SU-DHL-6 (cell line): ENCODE measurements at regions not wholly inside any gene's neighbourhood (a gene's known extent, or its start where the extent isn't known, plus 50 kb on each side); places are given as distances from the start of the nearest gene placed in this dataset.

Experiments used
- EZH2phosphoT487 ChIP-seq: fragments of 200-600 bp; sonication (generic), shearing (Covaris generic); conservative IDR thresholded peaks from 2 replicates; pipeline ENCODE4 v1.6.1; 2018; ENCODE audit warnings: mild to moderate bottlenecking, antibody characterized with exemption, low read length, moderate library complexity, mixed read lengths
- TF ChIP-seq, protein P1 (sequence below): fragments of 200-600 bp; sonication (generic); IDR thresholded peaks from one replicate; pipeline ENCODE4 v1.5.1; 2017; ENCODE audit warnings: antibody characterized with exemption, mild to moderate bottlenecking, low read length, moderate library complexity; ENCODE audit not compliant: insufficient read depth, poor library complexity, severe bottlenecking

DNA sequence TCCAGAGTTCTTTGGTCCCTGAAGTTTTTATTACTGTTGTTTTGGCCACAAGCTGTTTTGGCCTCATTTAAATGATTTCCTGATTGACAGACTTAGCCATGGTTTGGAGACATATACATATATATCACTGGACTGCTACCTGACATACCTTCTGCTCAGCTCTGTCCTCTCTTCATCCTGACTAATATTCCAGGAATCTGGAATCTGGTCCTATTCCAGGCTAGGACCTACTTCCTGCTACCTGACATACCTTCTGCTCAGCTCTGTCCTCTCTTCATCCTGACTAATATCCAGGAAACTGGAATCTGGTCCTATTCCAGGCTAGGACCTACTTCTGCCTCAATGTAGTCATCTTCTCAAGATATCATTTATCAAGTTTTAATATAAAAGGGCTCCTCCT, 724.4 kb upstream of the ROBO1 start:
- TF ChIP-seq, protein P1, sequence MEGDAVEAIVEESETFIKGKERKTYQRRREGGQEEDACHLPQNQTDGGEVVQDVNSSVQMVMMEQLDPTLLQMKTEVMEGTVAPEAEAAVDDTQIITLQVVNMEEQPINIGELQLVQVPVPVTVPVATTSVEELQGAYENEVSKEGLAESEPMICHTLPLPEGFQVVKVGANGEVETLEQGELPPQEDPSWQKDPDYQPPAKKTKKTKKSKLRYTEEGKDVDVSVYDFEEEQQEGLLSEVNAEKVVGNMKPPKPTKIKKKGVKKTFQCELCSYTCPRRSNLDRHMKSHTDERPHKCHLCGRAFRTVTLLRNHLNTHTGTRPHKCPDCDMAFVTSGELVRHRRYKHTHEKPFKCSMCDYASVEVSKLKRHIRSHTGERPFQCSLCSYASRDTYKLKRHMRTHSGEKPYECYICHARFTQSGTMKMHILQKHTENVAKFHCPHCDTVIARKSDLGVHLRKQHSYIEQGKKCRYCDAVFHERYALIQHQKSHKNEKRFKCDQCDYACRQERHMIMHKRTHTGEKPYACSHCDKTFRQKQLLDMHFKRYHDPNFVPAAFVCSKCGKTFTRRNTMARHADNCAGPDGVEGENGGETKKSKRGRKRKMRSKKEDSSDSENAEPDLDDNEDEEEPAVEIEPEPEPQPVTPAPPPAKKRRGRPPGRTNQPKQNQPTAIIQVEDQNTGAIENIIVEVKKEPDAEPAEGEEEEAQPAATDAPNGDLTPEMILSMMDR: no peak
- TF ChIP-seq EZH2phosphoT487: no peak
